Ishikawa (cell line): ENCODE measurements at regions not wholly inside any gene's neighbourhood (a gene's known extent, or its start where the extent isn't known, plus 50 kb on each side); places are given as distances from the start of the nearest gene placed in this dataset.

Experiments used
- CEBPB ChIP-seq: IDR thresholded peaks from 2 replicates; pipeline ENCODE4 v1.6.1; 2012
- CREB1 ChIP-seq: IDR thresholded peaks from 2 replicates; pipeline ENCODE4 v1.6.1; 2012; ENCODE audit warnings: low read depth
- EGR1 ChIP-seq: IDR thresholded peaks from 2 replicates; pipeline ENCODE4 v1.6.1; 2012
- EP300 ChIP-seq: IDR thresholded peaks from 2 replicates; pipeline ENCODE4 v1.6.1; 2012; ENCODE audit warnings: borderline replicate concordance
- FOXM1 ChIP-seq: IDR thresholded peaks from 2 replicates; pipeline ENCODE4 v1.6.1; 2012; ENCODE audit warnings: low read depth, borderline replicate concordance
- MAX ChIP-seq: IDR thresholded peaks from 2 replicates; pipeline ENCODE4 v1.6.1; 2012
- NFIC ChIP-seq: IDR thresholded peaks from 2 replicates; pipeline ENCODE4 v1.6.1; 2012
- RAD21 ChIP-seq: IDR thresholded peaks from 2 replicates; pipeline ENCODE4 v1.6.1; 2012; ENCODE audit warnings: low read depth
- REST ChIP-seq: IDR thresholded peaks from 2 replicates; pipeline ENCODE4 v1.6.1; 2012; ENCODE audit warnings: low read depth, mild to moderate bottlenecking
- TAF1 ChIP-seq: IDR thresholded peaks from 2 replicates; pipeline ENCODE4 v1.6.1; 2012; ENCODE audit warnings: low read depth, mild to moderate bottlenecking
- TCF12 ChIP-seq: IDR thresholded peaks from 2 replicates; pipeline ENCODE4 v1.6.1; 2012; ENCODE audit warnings: low read depth
- TEAD4 ChIP-seq: IDR thresholded peaks from 2 replicates; pipeline ENCODE4 v1.6.1; 2012
- USF1 ChIP-seq: IDR thresholded peaks from 2 replicates; pipeline ENCODE4 v1.6.1; 2012
- YY1 ChIP-seq: IDR thresholded peaks from 2 replicates; pipeline ENCODE4 v1.6.1; 2012; ENCODE audit warnings: low read depth
- ZBTB7A ChIP-seq: IDR thresholded peaks from 2 replicates; pipeline ENCODE4 v1.6.1; 2012; ENCODE audit warnings: low read depth

- TF ChIP-seq CREB1 (no peak), EP300 (no peak), EGR1 (no peak), TCF12 (no peak), TEAD4 (no peak), RAD21 (no peak), NFIC (no peak), USF1 (no peak), YY1 (no peak), REST (no peak), TAF1 (no peak), CEBPB (no peak), FOXM1 (no peak), ZBTB7A (no peak), MAX (no peak)
Observed at GRCh38 chrX:2588049-2588448, 87.3 kb upstream of the DHRSX start.

GRCh38 chrX:2587146-2587545 lies 86.4 kb upstream of the DHRSX start:
- TF ChIP-seq REST: no peak
- no peak for TF ChIP-seq MAX
- no peak for TF ChIP-seq EP300
- TF ChIP-seq TCF12: no peak
- TF ChIP-seq YY1: no peak
- TF ChIP-seq RAD21: no peak
- no peak for TF ChIP-seq EGR1
- no peak for TF ChIP-seq CEBPB
- no peak for TF ChIP-seq CREB1

- TF ChIP-seq ZBTB7A (no peak), REST (no peak), CREB1 (no peak), USF1 (no peak), NFIC (no peak), TEAD4 (no peak), FOXM1 (no peak)
Observed at GRCh38 chrX:2585158-2585470, 84.3 kb upstream of the DHRSX start.

GRCh38 chrX:2584251-2585157 lies 83.7 kb upstream of the DHRSX start:
- TF ChIP-seq FOXM1: no peak
- no peak for TF ChIP-seq USF1
- no peak for TF ChIP-seq RAD21
- no peak for TF ChIP-seq MAX
- no peak for TF ChIP-seq YY1
- TF ChIP-seq TCF12: no peak
- TF ChIP-seq CREB1: no peak
- no peak for TF ChIP-seq EGR1
- no peak for TF ChIP-seq TAF1
- TF ChIP-seq EP300: no peak
- no peak for TF ChIP-seq REST
- no peak for TF ChIP-seq CEBPB
- no peak for TF ChIP-seq ZBTB7A
- no peak for TF ChIP-seq NFIC
- no peak for TF ChIP-seq TEAD4
